ENCODE measurements at regions not wholly inside any gene's neighbourhood (a gene's known extent, or its start where the extent isn't known, plus 50 kb on each side); places are given as distances from the start of the nearest gene placed in this dataset.

- Histone ChIP-seq H3K27ac (replicated peaks) (no peak overlapping the region), H3K4me3 (replicated peaks; ENCODE audit: insufficient read depth, low read length) (no peak overlapping the region), H3K27me3 (ENCODE audit: insufficient read depth, poor library complexity, severe bottlenecking) (no peaks in the 10 kb centered on the region)
- DNase-seq (ENCODE audit: low read depth in 1 of 2, low spot score in 1 of 2): no peak
- TF ChIP-seq CTCF (IDR thresholded peaks at IDR 0.05; ENCODE audit: insufficient read depth, low read length) (no peak), GABPA (IDR thresholded peaks at IDR 0.05; ENCODE audit: low read depth) (no peak), POLR2AphosphoS5 (IDR thresholded peaks at IDR 0.05; ENCODE audit: low read depth) (no peak), SPI1 (IDR thresholded peaks at IDR 0.05; ENCODE audit: borderline replicate concordance, low read depth) (no peak), REST (IDR thresholded peaks at IDR 0.05; ENCODE audit: insufficient replicate concordance, low read depth) (no peak)
Observed at GRCh38 chr4:27115221-27115620, 254.6 kb downstream of the STIM2 start.

- TF ChIP-seq POLR2AphosphoS5 (IDR thresholded peaks at IDR 0.05; ENCODE audit: low read depth): no peak
- TF ChIP-seq SPI1 (IDR thresholded peaks at IDR 0.05; ENCODE audit: borderline replicate concordance, low read depth): no peak
- peak; percentile 84 for TF ChIP-seq REST (IDR thresholded peaks at IDR 0.05; ENCODE audit: insufficient replicate concordance, low read depth)
- TF ChIP-seq GABPA (IDR thresholded peaks at IDR 0.05; ENCODE audit: low read depth): no peak
- no peak for TF ChIP-seq CTCF (IDR thresholded peaks at IDR 0.05; ENCODE audit: insufficient read depth, low read length)
- no peaks in the 10 kb centered on the region for H3K27me3 ChIP-seq (ENCODE audit: insufficient read depth, poor library complexity, severe bottlenecking)
- no peak for DNase-seq (ENCODE audit: low read depth in 1 of 2, low spot score in 1 of 2)
Observed at GRCh38 chr4:27117453-27117852, 256.8 kb downstream of the STIM2 start.

GRCh38 chr4:27119239-27119638 lies 258.6 kb downstream of the STIM2 start:
- TF ChIP-seq REST (IDR thresholded peaks at IDR 0.05; ENCODE audit: insufficient replicate concordance, low read depth): no peak
- no peak for TF ChIP-seq POLR2AphosphoS5 (IDR thresholded peaks at IDR 0.05; ENCODE audit: low read depth)
- no peak for TF ChIP-seq CTCF (IDR thresholded peaks at IDR 0.05; ENCODE audit: insufficient read depth, low read length)
- Histone ChIP-seq H3K27me3 (ENCODE audit: insufficient read depth, poor library complexity, severe bottlenecking) (no peaks in the 10 kb centered on the region), H3K27ac (replicated peaks) (no peak overlapping the region), H3K4me3 (replicated peaks; ENCODE audit: insufficient read depth, low read length) (no peak overlapping the region)
- DNase-seq (ENCODE audit: low read depth in 1 of 2, low spot score in 1 of 2): no peak

More at GRCh38 chr4:27117453-27117852, 256.8 kb downstream of the STIM2 start:
- Histone ChIP-seq H3K27ac (replicated peaks) (no peak overlapping the region), H3K4me3 (replicated peaks; ENCODE audit: insufficient read depth, low read length) (no peak overlapping the region)

Data from HL-60 (cell line).